ENCODE measurements at regions not wholly inside any gene's neighbourhood (a gene's known extent, or its start where the extent isn't known, plus 50 kb on each side); places are given as distances from the start of the nearest gene placed in this dataset.

DNA sequence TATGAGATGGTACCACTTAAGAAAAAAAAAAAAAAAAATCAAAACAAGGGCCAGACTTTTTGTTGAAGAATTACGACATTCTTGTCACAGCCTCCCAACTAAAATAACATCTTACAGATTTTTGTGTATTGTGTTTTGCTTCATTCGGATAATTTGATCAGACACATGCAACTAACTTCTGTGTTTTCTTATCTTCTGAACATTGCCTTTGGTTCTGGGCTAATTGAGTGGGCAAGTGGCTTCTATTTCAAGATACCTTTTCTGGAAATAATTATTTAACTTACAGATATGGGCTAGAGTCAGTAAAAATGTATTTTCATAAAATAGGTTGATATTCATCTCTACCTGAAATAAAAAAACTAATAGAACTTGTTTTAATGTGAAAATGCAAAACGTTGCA, 165.1 kb downstream of the ANKRD7 start (continued):
- TF ChIP-seq, protein P1, sequence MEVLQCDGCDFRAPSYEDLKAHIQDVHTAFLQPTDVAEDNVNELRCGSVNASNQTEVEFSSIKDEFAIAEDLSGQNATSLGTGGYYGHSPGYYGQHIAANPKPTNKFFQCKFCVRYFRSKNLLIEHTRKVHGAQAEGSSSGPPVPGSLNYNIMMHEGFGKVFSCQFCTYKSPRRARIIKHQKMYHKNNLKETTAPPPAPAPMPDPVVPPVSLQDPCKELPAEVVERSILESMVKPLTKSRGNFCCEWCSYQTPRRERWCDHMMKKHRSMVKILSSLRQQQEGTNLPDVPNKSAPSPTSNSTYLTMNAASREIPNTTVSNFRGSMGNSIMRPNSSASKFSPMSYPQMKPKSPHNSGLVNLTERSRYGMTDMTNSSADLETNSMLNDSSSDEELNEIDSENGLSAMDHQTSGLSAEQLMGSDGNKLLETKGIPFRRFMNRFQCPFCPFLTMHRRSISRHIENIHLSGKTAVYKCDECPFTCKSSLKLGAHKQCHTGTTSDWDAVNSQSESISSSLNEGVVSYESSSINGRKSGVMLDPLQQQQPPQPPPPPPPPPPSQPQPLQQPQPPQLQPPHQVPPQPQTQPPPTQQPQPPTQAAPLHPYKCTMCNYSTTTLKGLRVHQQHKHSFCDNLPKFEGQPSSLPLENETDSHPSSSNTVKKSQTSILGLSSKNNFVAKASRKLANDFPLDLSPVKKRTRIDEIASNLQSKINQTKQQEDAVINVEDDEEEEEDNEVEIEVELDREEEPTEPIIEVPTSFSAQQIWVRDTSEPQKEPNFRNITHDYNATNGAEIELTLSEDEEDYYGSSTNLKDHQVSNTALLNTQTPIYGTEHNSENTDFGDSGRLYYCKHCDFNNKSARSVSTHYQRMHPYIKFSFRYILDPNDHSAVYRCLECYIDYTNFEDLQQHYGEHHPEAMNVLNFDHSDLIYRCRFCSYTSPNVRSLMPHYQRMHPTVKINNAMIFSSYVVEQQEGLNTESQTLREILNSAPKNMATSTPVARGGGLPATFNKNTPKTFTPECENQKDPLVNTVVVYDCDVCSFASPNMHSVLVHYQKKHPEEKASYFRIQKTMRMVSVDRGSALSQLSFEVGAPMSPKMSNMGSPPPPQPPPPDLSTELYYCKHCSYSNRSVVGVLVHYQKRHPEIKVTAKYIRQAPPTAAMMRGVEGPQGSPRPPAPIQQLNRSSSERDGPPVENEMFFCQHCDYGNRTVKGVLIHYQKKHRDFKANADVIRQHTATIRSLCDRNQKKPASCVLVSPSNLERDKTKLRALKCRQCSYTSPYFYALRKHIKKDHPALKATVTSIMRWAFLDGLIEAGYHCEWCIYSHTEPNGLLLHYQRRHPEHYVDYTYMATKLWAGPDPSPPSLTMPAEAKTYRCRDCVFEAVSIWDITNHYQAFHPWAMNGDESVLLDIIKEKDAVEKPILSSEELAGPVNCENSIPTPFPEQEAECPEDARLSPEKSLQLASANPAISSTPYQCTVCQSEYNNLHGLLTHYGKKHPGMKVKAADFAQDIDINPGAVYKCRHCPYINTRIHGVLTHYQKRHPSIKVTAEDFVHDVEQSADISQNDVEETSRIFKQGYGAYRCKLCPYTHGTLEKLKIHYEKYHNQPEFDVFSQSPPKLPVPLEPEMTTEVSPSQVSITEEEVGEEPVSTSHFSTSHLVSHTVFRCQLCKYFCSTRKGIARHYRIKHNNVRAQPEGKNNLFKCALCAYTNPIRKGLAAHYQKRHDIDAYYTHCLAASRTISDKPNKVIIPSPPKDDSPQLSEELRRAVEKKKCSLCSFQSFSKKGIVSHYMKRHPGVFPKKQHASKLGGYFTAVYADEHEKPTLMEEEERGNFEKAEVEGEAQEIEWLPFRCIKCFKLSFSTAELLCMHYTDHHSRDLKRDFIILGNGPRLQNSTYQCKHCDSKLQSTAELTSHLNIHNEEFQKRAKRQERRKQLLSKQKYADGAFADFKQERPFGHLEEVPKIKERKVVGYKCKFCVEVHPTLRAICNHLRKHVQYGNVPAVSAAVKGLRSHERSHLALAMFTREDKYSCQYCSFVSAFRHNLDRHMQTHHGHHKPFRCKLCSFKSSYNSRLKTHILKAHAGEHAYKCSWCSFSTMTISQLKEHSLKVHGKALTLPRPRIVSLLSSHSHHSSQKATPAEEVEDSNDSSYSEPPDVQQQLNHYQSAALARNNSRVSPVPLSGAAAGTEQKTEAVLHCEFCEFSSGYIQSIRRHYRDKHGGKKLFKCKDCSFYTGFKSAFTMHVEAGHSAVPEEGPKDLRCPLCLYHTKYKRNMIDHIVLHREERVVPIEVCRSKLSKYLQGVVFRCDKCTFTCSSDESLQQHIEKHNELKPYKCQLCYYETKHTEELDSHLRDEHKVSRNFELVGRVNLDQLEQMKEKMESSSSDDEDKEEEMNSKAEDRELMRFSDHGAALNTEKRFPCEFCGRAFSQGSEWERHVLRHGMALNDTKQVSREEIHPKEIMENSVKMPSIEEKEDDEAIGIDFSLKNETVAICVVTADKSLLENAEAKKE (CRISPR knock-in tag; IDR thresholded peaks at IDR 0.05): no peak
- TF ChIP-seq ZNF331 (CRISPR knock-in tag; IDR thresholded peaks at IDR 0.05; ENCODE audit: low read depth): no peak

- Mint-ChIP-seq H3K4me1 (no peaks in the 10 kb centered on the region), H3K36me3 (ENCODE audit: low read depth) (no peaks in the 10 kb centered on the region), H3K9me3 (no peaks in the 10 kb centered on the region), H3K27me3 (ENCODE audit: insufficient read depth, low read depth, poor library complexity) (no peaks in the 10 kb centered on the region), H3K4me3 (no peak overlapping the region), H3K27ac (no peak overlapping the region)
- Histone ChIP-seq H3K9me2 (ENCODE audit: insufficient read depth) (no peaks in the 10 kb centered on the region), H4K20me1 (replicated peaks; ENCODE audit: insufficient read depth) (no peaks in the 10 kb centered on the region), H3K79me2 (replicated peaks; ENCODE audit: insufficient read depth) (no peaks in the 10 kb centered on the region), H3F3A (replicated peaks; ENCODE audit: low read depth) (no peaks in the 10 kb centered on the region), H3K27ac (ENCODE audit: low read depth) (no peak overlapping the region), H3K4me3 (no peak overlapping the region), H3K27me3 (ENCODE audit: insufficient read depth) (no peaks in the 10 kb centered on the region), H3K4me1 (ENCODE audit: insufficient read depth) (no peaks in the 10 kb centered on the region), H2AFZ (no peak overlapping the region), H3K4me2 (no peak overlapping the region), H3K36me3 (ENCODE audit: insufficient read depth) (no peaks in the 10 kb centered on the region)
- ATAC-seq (no peak), DNase-seq (ENCODE audit: low spot score) (no peak)
- TF ChIP-seq NANOG (IDR thresholded peaks at IDR 0.05; ENCODE audit: borderline replicate concordance) (no peak), ETS1 (IDR thresholded peaks at IDR 0.05) (no peak)
- TF ChIP-seq, protein P1 (CRISPR knock-in tag; IDR thresholded peaks at IDR 0.05): no peak
- TF ChIP-seq, protein P2, sequence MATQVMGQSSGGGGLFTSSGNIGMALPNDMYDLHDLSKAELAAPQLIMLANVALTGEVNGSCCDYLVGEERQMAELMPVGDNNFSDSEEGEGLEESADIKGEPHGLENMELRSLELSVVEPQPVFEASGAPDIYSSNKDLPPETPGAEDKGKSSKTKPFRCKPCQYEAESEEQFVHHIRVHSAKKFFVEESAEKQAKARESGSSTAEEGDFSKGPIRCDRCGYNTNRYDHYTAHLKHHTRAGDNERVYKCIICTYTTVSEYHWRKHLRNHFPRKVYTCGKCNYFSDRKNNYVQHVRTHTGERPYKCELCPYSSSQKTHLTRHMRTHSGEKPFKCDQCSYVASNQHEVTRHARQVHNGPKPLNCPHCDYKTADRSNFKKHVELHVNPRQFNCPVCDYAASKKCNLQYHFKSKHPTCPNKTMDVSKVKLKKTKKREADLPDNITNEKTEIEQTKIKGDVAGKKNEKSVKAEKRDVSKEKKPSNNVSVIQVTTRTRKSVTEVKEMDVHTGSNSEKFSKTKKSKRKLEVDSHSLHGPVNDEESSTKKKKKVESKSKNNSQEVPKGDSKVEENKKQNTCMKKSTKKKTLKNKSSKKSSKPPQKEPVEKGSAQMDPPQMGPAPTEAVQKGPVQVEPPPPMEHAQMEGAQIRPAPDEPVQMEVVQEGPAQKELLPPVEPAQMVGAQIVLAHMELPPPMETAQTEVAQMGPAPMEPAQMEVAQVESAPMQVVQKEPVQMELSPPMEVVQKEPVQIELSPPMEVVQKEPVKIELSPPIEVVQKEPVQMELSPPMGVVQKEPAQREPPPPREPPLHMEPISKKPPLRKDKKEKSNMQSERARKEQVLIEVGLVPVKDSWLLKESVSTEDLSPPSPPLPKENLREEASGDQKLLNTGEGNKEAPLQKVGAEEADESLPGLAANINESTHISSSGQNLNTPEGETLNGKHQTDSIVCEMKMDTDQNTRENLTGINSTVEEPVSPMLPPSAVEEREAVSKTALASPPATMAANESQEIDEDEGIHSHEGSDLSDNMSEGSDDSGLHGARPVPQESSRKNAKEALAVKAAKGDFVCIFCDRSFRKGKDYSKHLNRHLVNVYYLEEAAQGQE (IDR thresholded peaks at IDR 0.05; ENCODE audit: unreplicated experiment): no peak
Observed at GRCh38 chr7:118404211-118404610, 179.7 kb downstream of the ANKRD7 start.

Measured in GM23338 (cell line).